ENCODE measurements at regions not wholly inside any gene's neighbourhood (a gene's known extent, or its start where the extent isn't known, plus 50 kb on each side); places are given as distances from the start of the nearest gene placed in this dataset.

DNA sequence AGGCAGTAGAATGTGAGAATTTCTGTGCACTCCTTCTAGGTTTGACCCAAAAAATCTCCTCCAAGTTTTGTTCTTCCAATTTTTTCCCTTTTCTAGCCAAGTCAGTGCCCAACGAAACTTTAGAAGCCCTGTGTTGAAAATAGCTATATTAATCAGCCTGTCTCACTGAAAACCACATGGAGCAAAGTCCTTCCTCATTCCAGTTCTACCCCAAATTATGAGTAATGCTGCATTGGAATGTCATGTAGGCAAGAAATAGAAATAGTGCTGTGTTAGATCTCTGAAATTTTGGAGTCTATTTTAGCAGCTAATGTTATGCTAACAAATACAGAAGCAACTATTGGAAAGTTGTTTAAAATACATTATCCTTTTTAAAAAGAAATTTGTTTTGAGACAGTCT lies 725.5 kb downstream of the TBC1D32 start:
- H3K9me3 ChIP-seq (ENCODE audit: control insufficient read depth, low read depth, low read length), result no peaks in the 10 kb centered on the region
- DNase-seq (ENCODE audit: low read depth, low spot score) (no peak), FAIRE-seq (no peak)
- no peaks in the 10 kb centered on the region for H3K27me3 ChIP-seq (ENCODE audit: control insufficient read depth, extremely low read depth, insufficient read depth, low read length)
- no peak overlapping the region for H3K9ac ChIP-seq (ENCODE audit: control insufficient read depth, extremely low read depth, insufficient read depth, low read length)
- no peak overlapping the region for H3K4me3 ChIP-seq (ENCODE audit: control insufficient read depth in 2 of 3, extremely low read depth in 1 of 3, insufficient read depth in 2 of 3, low read depth in 1 of 3, low read length in 3 of 3)
- H3K27ac ChIP-seq (ENCODE audit: control insufficient read depth, insufficient read depth, low read length), result no peak overlapping the region
- no peaks in the 10 kb centered on the region for H3K79me2 ChIP-seq (ENCODE audit: control insufficient read depth, insufficient read depth, low read length)
- H3K4me2 ChIP-seq (ENCODE audit: control insufficient read depth, extremely low read depth, insufficient read depth, low read depth, low read length), result no peak overlapping the region
- H2AFZ ChIP-seq (ENCODE audit: control insufficient read depth, low read length), result peak overlapping the region; percentile 33
- dilution Hi-C loops (cut with MboI; ENCODE audit: extremely low pct_ligation_motif_present, low sequenced_read_pairs), result no loop called here
- no peaks in the 10 kb centered on the region for H3K4me1 ChIP-seq (ENCODE audit: control insufficient read depth, extremely low read depth, insufficient read depth, low read length)
- no peaks in the 10 kb centered on the region for H4K20me1 ChIP-seq (ENCODE audit: control insufficient read depth, extremely low read depth, insufficient read depth, low read length)
- TF ChIP-seq, protein P1, sequence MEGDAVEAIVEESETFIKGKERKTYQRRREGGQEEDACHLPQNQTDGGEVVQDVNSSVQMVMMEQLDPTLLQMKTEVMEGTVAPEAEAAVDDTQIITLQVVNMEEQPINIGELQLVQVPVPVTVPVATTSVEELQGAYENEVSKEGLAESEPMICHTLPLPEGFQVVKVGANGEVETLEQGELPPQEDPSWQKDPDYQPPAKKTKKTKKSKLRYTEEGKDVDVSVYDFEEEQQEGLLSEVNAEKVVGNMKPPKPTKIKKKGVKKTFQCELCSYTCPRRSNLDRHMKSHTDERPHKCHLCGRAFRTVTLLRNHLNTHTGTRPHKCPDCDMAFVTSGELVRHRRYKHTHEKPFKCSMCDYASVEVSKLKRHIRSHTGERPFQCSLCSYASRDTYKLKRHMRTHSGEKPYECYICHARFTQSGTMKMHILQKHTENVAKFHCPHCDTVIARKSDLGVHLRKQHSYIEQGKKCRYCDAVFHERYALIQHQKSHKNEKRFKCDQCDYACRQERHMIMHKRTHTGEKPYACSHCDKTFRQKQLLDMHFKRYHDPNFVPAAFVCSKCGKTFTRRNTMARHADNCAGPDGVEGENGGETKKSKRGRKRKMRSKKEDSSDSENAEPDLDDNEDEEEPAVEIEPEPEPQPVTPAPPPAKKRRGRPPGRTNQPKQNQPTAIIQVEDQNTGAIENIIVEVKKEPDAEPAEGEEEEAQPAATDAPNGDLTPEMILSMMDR (optimal IDR thresholded peaks at IDR 0.05 in 1 of 3, IDR thresholded peaks at IDR 0.05 in 1 of 3, conservative IDR thresholded peaks at IDR 0.05 in 1 of 3; ENCODE audit: extremely low read depth in 1 of 3, insufficient read depth in 2 of 3, low read length in 3 of 3), result no peak
- no peak for TF ChIP-seq EZH2 (IDR thresholded peaks at IDR 0.05; ENCODE audit: low read length)
- H3K36me3 ChIP-seq (ENCODE audit: control insufficient read depth in 2 of 2, extremely low read depth in 1 of 2, insufficient read depth in 2 of 2, low read length in 2 of 2), result no peaks in the 10 kb centered on the region
- no peaks in the 10 kb centered on the region for H3K9me1 ChIP-seq (ENCODE audit: control insufficient read depth, extremely low read depth, insufficient read depth, low read length)

DNA sequence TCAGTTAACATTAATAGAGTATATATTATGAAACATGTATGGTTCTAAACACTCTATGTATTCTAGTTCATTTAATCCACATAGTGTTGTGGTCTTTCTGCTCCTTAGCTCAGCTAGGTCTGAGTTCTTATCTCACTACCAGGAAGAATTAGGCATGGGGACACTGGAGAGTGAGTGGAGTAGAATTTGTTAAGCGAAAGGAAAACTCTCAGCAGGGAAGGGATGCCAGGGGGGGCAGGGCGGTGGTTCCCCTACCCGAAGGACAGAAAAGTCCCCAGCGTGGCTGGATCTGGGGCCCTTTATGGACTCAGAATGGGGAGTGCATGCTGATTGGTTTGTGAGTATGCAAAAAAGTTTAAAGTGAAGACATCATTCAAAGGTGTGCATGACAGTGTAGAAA lies 727.5 kb downstream of the TBC1D32 start:
- no peaks in the 10 kb centered on the region for H3K79me2 ChIP-seq (ENCODE audit: control insufficient read depth, insufficient read depth, low read length)
- no peak overlapping the region for H3K9ac ChIP-seq (ENCODE audit: control insufficient read depth, extremely low read depth, insufficient read depth, low read length)
- no peak overlapping the region for H3K4me2 ChIP-seq (ENCODE audit: control insufficient read depth, extremely low read depth, insufficient read depth, low read depth, low read length)
- H3K4me1 ChIP-seq (ENCODE audit: control insufficient read depth, extremely low read depth, insufficient read depth, low read length), result no peaks in the 10 kb centered on the region
- no peaks in the 10 kb centered on the region for H3K9me1 ChIP-seq (ENCODE audit: control insufficient read depth, extremely low read depth, insufficient read depth, low read length)
- no peaks in the 10 kb centered on the region for H4K20me1 ChIP-seq (ENCODE audit: control insufficient read depth, extremely low read depth, insufficient read depth, low read length)
- no peaks in the 10 kb centered on the region for H3K36me3 ChIP-seq (ENCODE audit: control insufficient read depth in 2 of 2, extremely low read depth in 1 of 2, insufficient read depth in 2 of 2, low read length in 2 of 2)
- no peak overlapping the region for H3K4me3 ChIP-seq (ENCODE audit: control insufficient read depth in 2 of 3, extremely low read depth in 1 of 3, insufficient read depth in 2 of 3, low read depth in 1 of 3, low read length in 3 of 3)
- H2AFZ ChIP-seq (ENCODE audit: control insufficient read depth, low read length), result no peak overlapping the region
- dilution Hi-C loops (cut with MboI; ENCODE audit: extremely low pct_ligation_motif_present, low sequenced_read_pairs), result no loop called here
- H3K27ac ChIP-seq (ENCODE audit: control insufficient read depth, insufficient read depth, low read length), result no peak overlapping the region
- TF ChIP-seq, protein P1 (optimal IDR thresholded peaks at IDR 0.05 in 1 of 3, IDR thresholded peaks at IDR 0.05 in 1 of 3, conservative IDR thresholded peaks at IDR 0.05 in 1 of 3; ENCODE audit: extremely low read depth in 1 of 3, insufficient read depth in 2 of 3, low read length in 3 of 3), result no peak
- TF ChIP-seq EZH2 (IDR thresholded peaks at IDR 0.05; ENCODE audit: low read length), result no peak
- H3K27me3 ChIP-seq (ENCODE audit: control insufficient read depth, extremely low read depth, insufficient read depth, low read length), result no peaks in the 10 kb centered on the region
- no peaks in the 10 kb centered on the region for H3K9me3 ChIP-seq (ENCODE audit: control insufficient read depth, low read depth, low read length)
- DNase-seq (ENCODE audit: low read depth, low spot score) (no peak), FAIRE-seq (no peak)

Measured in keratinocyte (primary cell).